ENCODE measurements at regions not wholly inside any gene's neighbourhood (a gene's known extent, or its start where the extent isn't known, plus 50 kb on each side); places are given as distances from the start of the nearest gene placed in this dataset.

DNA sequence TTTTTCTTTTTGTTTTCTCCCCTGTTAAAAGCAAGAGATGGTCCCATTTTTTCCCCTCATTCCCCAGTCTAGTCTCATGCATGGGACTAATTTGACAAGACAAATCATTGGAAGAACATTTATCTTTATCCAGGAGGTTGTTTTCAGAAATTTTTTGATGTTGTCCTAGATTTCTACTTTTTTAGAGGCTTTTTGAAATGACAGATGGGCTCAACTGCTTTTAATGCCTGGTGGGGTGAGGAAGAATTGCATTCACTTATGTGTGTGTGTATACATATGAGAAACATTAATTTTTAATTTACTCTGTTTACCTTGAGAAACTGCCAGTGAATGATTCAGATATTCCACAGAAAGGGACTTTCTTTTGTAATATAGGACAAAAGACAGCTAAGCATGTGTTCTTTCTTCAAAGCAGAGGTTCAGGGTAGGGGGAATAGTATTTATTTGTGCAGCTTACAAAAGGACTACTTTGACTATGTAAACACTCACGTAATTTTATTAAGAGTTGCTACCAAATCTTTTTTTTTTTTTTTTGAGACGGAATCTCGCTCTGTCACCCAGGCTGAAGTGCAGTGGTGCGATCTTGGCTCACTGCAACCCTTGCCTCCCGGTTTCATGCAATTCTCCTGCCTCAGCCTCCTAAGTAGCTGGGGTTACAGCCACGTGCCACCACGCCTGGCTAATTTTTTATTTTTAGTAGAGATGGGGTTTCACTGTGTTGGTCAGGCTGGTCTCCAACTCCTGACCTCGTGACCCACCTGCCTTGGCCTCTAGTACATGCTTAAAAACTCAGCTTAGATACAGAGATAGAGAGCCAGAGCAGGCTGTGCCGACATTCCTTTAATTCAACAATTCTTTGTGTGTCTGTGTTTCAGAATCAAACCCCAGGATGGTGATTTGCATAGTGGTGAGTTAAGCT is 130.1 kb upstream of the RARB start:
- TF ChIP-seq POLR2A (IDR thresholded peaks at IDR 0.05): no peak
- TF ChIP-seq, protein P1, sequence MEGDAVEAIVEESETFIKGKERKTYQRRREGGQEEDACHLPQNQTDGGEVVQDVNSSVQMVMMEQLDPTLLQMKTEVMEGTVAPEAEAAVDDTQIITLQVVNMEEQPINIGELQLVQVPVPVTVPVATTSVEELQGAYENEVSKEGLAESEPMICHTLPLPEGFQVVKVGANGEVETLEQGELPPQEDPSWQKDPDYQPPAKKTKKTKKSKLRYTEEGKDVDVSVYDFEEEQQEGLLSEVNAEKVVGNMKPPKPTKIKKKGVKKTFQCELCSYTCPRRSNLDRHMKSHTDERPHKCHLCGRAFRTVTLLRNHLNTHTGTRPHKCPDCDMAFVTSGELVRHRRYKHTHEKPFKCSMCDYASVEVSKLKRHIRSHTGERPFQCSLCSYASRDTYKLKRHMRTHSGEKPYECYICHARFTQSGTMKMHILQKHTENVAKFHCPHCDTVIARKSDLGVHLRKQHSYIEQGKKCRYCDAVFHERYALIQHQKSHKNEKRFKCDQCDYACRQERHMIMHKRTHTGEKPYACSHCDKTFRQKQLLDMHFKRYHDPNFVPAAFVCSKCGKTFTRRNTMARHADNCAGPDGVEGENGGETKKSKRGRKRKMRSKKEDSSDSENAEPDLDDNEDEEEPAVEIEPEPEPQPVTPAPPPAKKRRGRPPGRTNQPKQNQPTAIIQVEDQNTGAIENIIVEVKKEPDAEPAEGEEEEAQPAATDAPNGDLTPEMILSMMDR (IDR thresholded peaks at IDR 0.05): peak in 1 of 6 experiments; percentile 16
- Histone ChIP-seq H3K36me3 (no peaks in the 10 kb centered on the region), H3K27me3 (no peaks in the 10 kb centered on the region), H3K4me3 (no peak overlapping the region), H3K4me1 (peaks cover 3 to 38% (median 5%) of the 10 kb centered on the region in 3 donors), H3K27ac (no peak overlapping the region), H3K9me3 (no peaks in the 10 kb centered on the region)
- WGBS, 2 donors: 58 to 65% methylated on average over 9 of the region's 9 CpGs
- intact Hi-C loops (cut with DNase I): no loop called here
- no peak for DNase-seq

DNA sequence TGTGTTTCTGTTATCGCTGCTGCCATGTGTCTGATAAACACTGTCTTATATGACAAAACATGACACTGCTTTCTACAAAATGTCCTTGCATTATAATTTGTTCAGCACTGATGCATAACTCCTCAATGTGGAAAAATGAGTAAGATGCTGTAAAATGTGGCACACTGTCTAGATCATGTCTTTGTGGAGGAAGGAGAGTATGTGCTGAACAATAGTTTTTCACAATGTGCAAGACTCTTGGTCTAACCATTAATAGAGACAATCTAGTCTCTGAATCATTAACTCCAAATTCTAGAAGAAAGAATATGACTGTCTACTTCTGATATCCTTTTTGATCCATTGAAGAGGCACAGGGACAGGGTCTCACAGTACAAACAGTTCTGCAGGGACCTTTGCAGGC is 127.9 kb upstream of the RARB start:
- Histone ChIP-seq H3K27ac (no peak overlapping the region), H3K27me3 (no peaks in the 10 kb centered on the region), H3K36me3 (no peaks in the 10 kb centered on the region), H3K4me3 (no peak overlapping the region), H3K9me3 (no peaks in the 10 kb centered on the region), H3K4me1 (peaks cover 0 to 24% (median 0%) of the 10 kb centered on the region in 3 donors)
- 100% methylated on average over 1 of the region's 1 CpG for WGBS, 2 donors
- intact Hi-C loops (cut with DNase I): no loop called here
- TF ChIP-seq POLR2A (IDR thresholded peaks at IDR 0.05): no peak
- TF ChIP-seq, protein P1 (IDR thresholded peaks at IDR 0.05): no peak
- DNase-seq: no peak

DNA sequence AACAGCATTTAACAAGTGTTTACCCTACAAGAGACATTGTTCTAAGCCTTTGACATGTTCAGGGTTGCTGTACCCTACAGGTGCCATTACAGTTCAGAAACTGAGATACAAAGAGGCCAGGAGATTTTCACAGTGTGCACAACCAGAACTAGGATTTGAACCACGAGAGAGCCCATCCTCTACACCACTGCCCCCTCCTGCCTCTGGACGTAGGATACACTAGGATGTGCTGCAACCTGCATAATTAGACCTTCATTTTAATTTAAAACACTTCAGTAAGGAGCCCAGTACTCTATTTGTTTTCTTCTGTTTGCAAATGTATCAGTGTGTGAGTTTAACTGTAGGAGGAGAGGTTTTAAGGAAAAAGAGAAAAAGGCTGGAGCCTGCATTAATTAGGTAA is 123.1 kb upstream of the RARB start:
- H3K9me3 ChIP-seq: no peaks in the 10 kb centered on the region
- H3K27me3 ChIP-seq: no peaks in the 10 kb centered on the region
- DNase-seq: no peak
- H3K4me1 ChIP-seq: peaks cover 0 to 19% (median 0%) of the 10 kb centered on the region in 3 donors
- no peaks in the 10 kb centered on the region for H3K36me3 ChIP-seq
- TF ChIP-seq POLR2A (IDR thresholded peaks at IDR 0.05): no peak
- TF ChIP-seq, protein P1 (IDR thresholded peaks at IDR 0.05): no peak
- intact Hi-C loops (cut with DNase I): no loop called here
- H3K4me3 ChIP-seq: no peak overlapping the region
- no peak overlapping the region for H3K27ac ChIP-seq
- 69 to 78% methylated on average over 2 of the region's 2 CpGs for WGBS, 2 donors

DNA sequence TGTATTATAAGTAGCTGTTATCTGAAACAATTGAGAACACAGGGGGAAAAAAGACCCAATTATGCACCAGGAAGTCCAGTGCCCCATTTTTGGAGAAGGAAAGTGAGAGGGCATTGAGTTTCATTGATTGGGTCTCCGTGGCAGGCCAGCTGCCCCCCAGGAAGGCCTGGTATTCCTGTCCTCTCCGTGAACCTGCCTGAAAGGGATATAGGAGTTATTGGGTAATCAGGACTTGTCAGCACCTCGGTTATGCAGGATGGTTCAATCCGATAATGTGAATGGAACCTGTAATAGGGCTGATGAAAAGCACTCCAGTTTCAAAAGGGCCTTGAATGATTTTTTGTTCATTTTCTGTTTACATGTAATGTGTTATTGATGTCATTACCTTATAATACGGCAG is 122.0 kb upstream of the RARB start:
- H3K36me3 ChIP-seq: no peaks in the 10 kb centered on the region
- no peak overlapping the region for H3K4me3 ChIP-seq
- H3K27ac ChIP-seq: no peak overlapping the region
- WGBS, 2 donors: 68 to 76% methylated on average over 5 of the region's 5 CpGs
- H3K4me1 ChIP-seq: peaks cover 0 to 19% (median 0%) of the 10 kb centered on the region in 3 donors
- TF ChIP-seq POLR2A (IDR thresholded peaks at IDR 0.05): no peak
- TF ChIP-seq, protein P1 (IDR thresholded peaks at IDR 0.05): no peak
- no peaks in the 10 kb centered on the region for H3K27me3 ChIP-seq
- H3K9me3 ChIP-seq: no peaks in the 10 kb centered on the region
- DNase-seq: no peak
- intact Hi-C loops (cut with DNase I): no loop called here

DNA sequence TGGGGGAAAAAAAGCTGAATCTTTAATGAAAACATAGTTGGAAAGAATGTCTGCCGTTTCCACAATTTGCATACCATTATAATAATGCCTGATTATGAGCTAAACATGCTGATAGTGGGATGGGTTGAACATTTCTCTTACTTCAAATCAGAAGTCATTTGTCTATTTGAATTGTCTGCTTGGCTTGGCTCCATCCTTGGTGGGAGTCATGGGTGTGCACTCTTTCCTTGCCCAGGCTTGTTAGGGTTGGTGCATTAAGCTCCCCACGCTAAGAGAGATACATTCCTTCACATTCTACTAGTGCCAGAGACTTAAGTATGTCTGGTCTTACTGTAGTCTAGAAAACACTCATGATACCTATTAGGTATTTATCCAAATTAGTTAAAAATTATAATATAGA is 121.4 kb upstream of the RARB start:
- no peak overlapping the region for H3K4me3 ChIP-seq
- H3K27me3 ChIP-seq: no peaks in the 10 kb centered on the region
- no peak for DNase-seq
- H3K27ac ChIP-seq: no peak overlapping the region
- TF ChIP-seq, protein P1 (IDR thresholded peaks at IDR 0.05): no peak
- TF ChIP-seq POLR2A (IDR thresholded peaks at IDR 0.05): no peak
- no peaks in the 10 kb centered on the region for H3K36me3 ChIP-seq
- H3K4me1 ChIP-seq: peaks cover 0 to 15% (median 0%) of the 10 kb centered on the region in 3 donors
- no peaks in the 10 kb centered on the region for H3K9me3 ChIP-seq
- intact Hi-C loops (cut with DNase I): no loop called here
- WGBS, 2 donors: 43 to 53% methylated on average over 2 of the region's 2 CpGs
